ENCODE measurements at regions not wholly inside any gene's neighbourhood (a gene's known extent, or its start where the extent isn't known, plus 50 kb on each side); places are given as distances from the start of the nearest gene placed in this dataset.

GRCh38 chr13:30824651-30825050 is 81.4 kb upstream of the MEDAG start:
- intact Hi-C loops (cut with DNase I; ENCODE audit: low total_unique reads): no loop called here
- WGBS, 2 donors: 41 to 49% methylated on average over 8 to 10 of the region's 10 CpGs
- no peak for DNase-seq
- Histone ChIP-seq H3K27ac (no peak overlapping the region), H3K9me3 (no peaks in the 10 kb centered on the region), H3K4me1 (no peaks in the 10 kb centered on the region), H3K36me3 (ENCODE audit: low read depth, missing control alignments) (no peaks in the 10 kb centered on the region), H3K27me3 (no peaks in the 10 kb centered on the region), H3K4me3 (no peak overlapping the region)
- TF ChIP-seq POLR2A (IDR thresholded peaks at IDR 0.05): no peak

GRCh38 chr13:30826911-30827577 is 79.0 kb upstream of the MEDAG start:
- no peak for DNase-seq
- no peak overlapping the region for H3K27ac ChIP-seq
- no peaks in the 10 kb centered on the region for H3K27me3 ChIP-seq
- no peaks in the 10 kb centered on the region for H3K4me1 ChIP-seq
- no peaks in the 10 kb centered on the region for H3K9me3 ChIP-seq
- no peak overlapping the region for H3K4me3 ChIP-seq
- no peaks in the 10 kb centered on the region for H3K36me3 ChIP-seq (ENCODE audit: low read depth, missing control alignments)
- intact Hi-C loops (cut with DNase I; ENCODE audit: low total_unique reads): no loop called here
- WGBS, 2 donors: 92 to 95% methylated on average over 15 of the region's 15 CpGs
- TF ChIP-seq CTCF (IDR thresholded peaks at IDR 0.05) (no peak), POLR2A (IDR thresholded peaks at IDR 0.05) (no peak)

GRCh38 chr13:30827578-30827925 is 78.5 kb upstream of the MEDAG start:
- Histone ChIP-seq H3K4me3 (no peak overlapping the region), H3K27me3 (no peaks in the 10 kb centered on the region), H3K9me3 (no peaks in the 10 kb centered on the region), H3K36me3 (ENCODE audit: low read depth, missing control alignments) (no peaks in the 10 kb centered on the region), H3K27ac (no peak overlapping the region), H3K4me1 (no peaks in the 10 kb centered on the region)
- TF ChIP-seq CTCF (IDR thresholded peaks at IDR 0.05) (no peak), POLR2A (IDR thresholded peaks at IDR 0.05) (no peak)
- WGBS, 2 donors: 100% methylated on average over 3 of the region's 3 CpGs
- intact Hi-C loops (cut with DNase I; ENCODE audit: low total_unique reads): no loop called here
- no peak for DNase-seq

- H3K4me1 ChIP-seq: peaks cover 14% of the 10 kb centered on the region
- no peaks in the 10 kb centered on the region for H3K36me3 ChIP-seq (ENCODE audit: low read depth, missing control alignments)
- no peak for TF ChIP-seq CTCF (IDR thresholded peaks at IDR 0.05)
- TF ChIP-seq POLR2A (IDR thresholded peaks at IDR 0.05): no peak
- intact Hi-C loops (cut with DNase I; ENCODE audit: low total_unique reads): no loop called here
- no peaks in the 10 kb centered on the region for H3K9me3 ChIP-seq
- H3K27ac ChIP-seq: no peak overlapping the region
- H3K27me3 ChIP-seq: no peaks in the 10 kb centered on the region
- WGBS, 2 donors: 75 to 91% methylated on average over 2 of the region's 2 CpGs
- no peak for DNase-seq
- no peak overlapping the region for H3K4me3 ChIP-seq
These were observed 76.8 kb upstream of the MEDAG start for GRCh38 chr13:30829145-30829832.

- no peak for DNase-seq
- Histone ChIP-seq H3K27ac (no peak overlapping the region), H3K27me3 (no peaks in the 10 kb centered on the region), H3K4me1 (peaks cover 16% of the 10 kb centered on the region), H3K4me3 (no peak overlapping the region), H3K36me3 (ENCODE audit: low read depth, missing control alignments) (no peaks in the 10 kb centered on the region), H3K9me3 (no peaks in the 10 kb centered on the region)
- intact Hi-C loops (cut with DNase I; ENCODE audit: low total_unique reads): no loop called here
- 85 to 94% methylated on average over 9 to 10 of the region's 10 CpGs for WGBS, 2 donors
- TF ChIP-seq POLR2A (IDR thresholded peaks at IDR 0.05) (no peak), CTCF (IDR thresholded peaks at IDR 0.05) (no peak)
These were observed 76.0 kb upstream of the MEDAG start for GRCh38 chr13:30829833-30830637.
